A549 (cell line): ENCODE measurements at regions not wholly inside any gene's neighbourhood (a gene's known extent, or its start where the extent isn't known, plus 50 kb on each side); places are given as distances from the start of the nearest gene placed in this dataset.

Source experiments
- ATAC-seq, 2 experiments: fragments of 200-7000 bp in 1 of 2; fragments of >200 bp in 1 of 2; cut with Nextera tagmentation in 1 of 2; cut with Tn5 transposase in 1 of 2; 3 replicates each; pipeline versions ENCODE4 v1.8.0 to v1.9.1; 2018 to 2020; ENCODE audit warnings: mild to moderate bottlenecking in 1 of 2, moderate library complexity in 1 of 2
- CTCF ChIA-PET: fragments of 300-600 bp; sonication (Branson Sonifier 250); formaldehyde crosslinking; extraction: SDS; loops from one replicate; lab custom pipeline; 2021; ENCODE audit warnings: antibody characterized with exemption, inconsistent platforms; lab: Yijun Ruan, JAX
- POLR2A ChIA-PET: fragments of 350-600 bp; formaldehyde crosslinking; extraction: SDS; loops from one replicate; lab custom pipeline; 2021; ENCODE audit warnings: antibody characterized with exemption, inconsistent platforms; lab: Yijun Ruan, JAX
- DNase-seq, 2 experiments: peaks; one replicate each; pipeline versions ENCODE4 v3.0.0 to v3.0.0-alpha.2; 2011 to 2016; ENCODE audit warnings: low read depth in 1 of 2, low spot score in 1 of 2
- FAIRE-seq: peaks from 2 replicates; lab custom pipeline; 2011; peaks lifted over from hg19 to GRCh38; lab: Jason Lieb, UNC
- H3K27ac ChIP-seq, 2 experiments: fragments of >200 bp; sonication (Bioruptor Twin); formaldehyde crosslinking; 3 replicates each; pipeline ENCODE4 v1.5.1; 2016 to 2017
- H3K4me1 ChIP-seq: fragments of >200 bp; sonication (Bioruptor Twin); formaldehyde crosslinking; 3 replicates; pipeline ENCODE4 v1.6.1; 2016
- H3K4me2 ChIP-seq: fragments of >200 bp; sonication (Bioruptor Twin); formaldehyde crosslinking; 3 replicates; pipeline ENCODE4 v1.6.1; 2016
- H3K4me3 ChIP-seq: fragments of >200 bp; sonication (Bioruptor Twin); formaldehyde crosslinking; 3 replicates; pipeline ENCODE4 v1.5.1; 2016
- H3K9me3 ChIP-seq: fragments of >200 bp; sonication (Bioruptor Twin); formaldehyde crosslinking; 3 replicates; pipeline ENCODE4 v1.6.1; 2016
- BHLHE40 ChIP-seq: IDR thresholded peaks from 2 replicates; pipeline ENCODE4 v1.6.1; 2012; ENCODE audit warnings: low read depth, low read length, inconsistent platforms
- CBX2 ChIP-seq: fragments of 200-600 bp; sonication (generic); IDR thresholded peaks from 2 replicates; pipeline ENCODE4 v1.6.1; 2016; ENCODE audit warnings: low read depth, mild to moderate bottlenecking, borderline replicate concordance
- CBX8 ChIP-seq: fragments of 200-600 bp; sonication (generic); IDR thresholded peaks from 2 replicates; pipeline ENCODE4 v1.6.1; 2016
- CHD4 ChIP-seq: fragments of 200-600 bp; sonication (generic); IDR thresholded peaks from 2 replicates; pipeline ENCODE4 v1.6.1; 2016; ENCODE audit warnings: antibody characterized with exemption, mild to moderate bottlenecking, borderline replicate concordance
- ESRRA ChIP-seq: fragments of 150-350 bp; IDR thresholded peaks from 2 replicates; pipeline ENCODE4 v1.6.1; 2014; ENCODE audit warnings: mild to moderate bottlenecking, low read length, borderline replicate concordance
- FOSB ChIP-seq: fragments of 250-450 bp; sonication (Bioruptor Pico); IDR thresholded peaks from 2 replicates; pipeline ENCODE4 v1.5.0; 2020; ENCODE audit warnings: mild to moderate bottlenecking, moderate library complexity
- HDAC2 ChIP-seq: fragments of 200-600 bp; sonication (generic); IDR thresholded peaks from 2 replicates; pipeline ENCODE4 v1.6.1; 2016
- HEYL ChIP-seq: fragments of 250-450 bp; sonication (Bioruptor Pico); IDR thresholded peaks from 2 replicates; pipeline ENCODE4 v1.8.0; 2021; ENCODE audit warnings: mild to moderate bottlenecking, moderate library complexity
- HOXA7 ChIP-seq: fragments of 250-450 bp; sonication (Bioruptor Pico); IDR thresholded peaks from 2 replicates; pipeline ENCODE4 v1.5.0; 2020; ENCODE audit warnings: mild to moderate bottlenecking, moderate library complexity
- HOXB5 ChIP-seq: fragments of 250-450 bp; sonication (Bioruptor Pico); IDR thresholded peaks from 2 replicates; pipeline ENCODE4 v1.5.0; 2020; ENCODE audit warnings: mild to moderate bottlenecking, moderate library complexity
- JUN ChIP-seq, 2 experiments: fragments of >200 bp; sonication (Bioruptor Twin); formaldehyde crosslinking; IDR thresholded peaks; 2 replicates in 1 of 2; 3 replicates in 1 of 2; pipeline ENCODE4 v1.6.1; 2016 to 2017
- JUNB ChIP-seq: fragments of >200 bp; sonication (Bioruptor Twin); formaldehyde crosslinking; IDR thresholded peaks from 2 replicates; pipeline ENCODE4 v1.6.1; 2016
- KDM1A ChIP-seq: fragments of 200-600 bp; sonication (generic); IDR thresholded peaks from 2 replicates; pipeline ENCODE4 v1.6.1; 2016; ENCODE audit warnings: low read depth, mild to moderate bottlenecking
- MAZ ChIP-seq: fragments of 150-350 bp; IDR thresholded peaks from 2 replicates; pipeline ENCODE4 v1.6.1; 2014; ENCODE audit warnings: antibody characterized with exemption, low read depth, low read length, borderline replicate concordance
- MYC ChIP-seq: IDR thresholded peaks from 2 replicates; pipeline ENCODE4 v1.6.1; 2012; ENCODE audit warnings: mild to moderate bottlenecking, inconsistent platforms, low read length, improper control_type of control experiment, borderline replicate concordance
- NFE2L2 ChIP-seq: fragments of 150-350 bp; conservative IDR thresholded peaks from 2 replicates; pipeline ENCODE4 v1.6.1; 2014; ENCODE audit warnings: low read length
- NPAS2 ChIP-seq: fragments of 250-450 bp; sonication (Bioruptor Pico); IDR thresholded peaks from 2 replicates; pipeline ENCODE4 v1.8.0; 2022; ENCODE audit warnings: mild to moderate bottlenecking, moderate library complexity, borderline replicate concordance
- NR3C1 ChIP-seq: fragments of >200 bp; sonication (Bioruptor Twin); formaldehyde crosslinking; IDR thresholded peaks from 3 replicates; pipeline ENCODE4 v1.6.1; 2017
- PBX3 ChIP-seq: IDR thresholded peaks from 2 replicates; pipeline ENCODE4 v1.6.1; 2012
- RARB ChIP-seq: fragments of 250-450 bp; sonication (Bioruptor Pico); IDR thresholded peaks from 2 replicates; pipeline ENCODE4 v1.8.0; 2021; ENCODE audit warnings: mild to moderate bottlenecking, moderate library complexity
- RNF2 ChIP-seq: fragments of 200-600 bp; sonication (generic); IDR thresholded peaks from 2 replicates; pipeline ENCODE4 v1.6.1; 2016; ENCODE audit warnings: low read depth, mild to moderate bottlenecking, antibody characterized with exemption, moderate library complexity, borderline replicate concordance
- SREBF2 ChIP-seq: fragments of 450-650 bp; IDR thresholded peaks from 2 replicates; pipeline ENCODE4 v1.6.1; 2014; ENCODE audit warnings: mild to moderate bottlenecking, moderate library complexity
- ZFP36 ChIP-seq: fragments of 450-650 bp; IDR thresholded peaks from 2 replicates; pipeline ENCODE4 v1.6.1; 2014; ENCODE audit warnings: borderline replicate concordance; ENCODE audit not compliant: partially characterized antibody
- ZSCAN20 ChIP-seq: fragments of 250-450 bp; sonication (Bioruptor Pico); IDR thresholded peaks from 2 replicates; pipeline ENCODE4 v1.8.0; 2022; ENCODE audit warnings: mild to moderate bottlenecking, moderate library complexity
- WGBS: methylation state at CpG from one replicate; pipeline ENCODE4 v1.1.6; 2017; ENCODE audit errors: missing lambda C conversion rate; 5-methylcytosine and 5-hydroxymethylcytosine counted together

DNA sequence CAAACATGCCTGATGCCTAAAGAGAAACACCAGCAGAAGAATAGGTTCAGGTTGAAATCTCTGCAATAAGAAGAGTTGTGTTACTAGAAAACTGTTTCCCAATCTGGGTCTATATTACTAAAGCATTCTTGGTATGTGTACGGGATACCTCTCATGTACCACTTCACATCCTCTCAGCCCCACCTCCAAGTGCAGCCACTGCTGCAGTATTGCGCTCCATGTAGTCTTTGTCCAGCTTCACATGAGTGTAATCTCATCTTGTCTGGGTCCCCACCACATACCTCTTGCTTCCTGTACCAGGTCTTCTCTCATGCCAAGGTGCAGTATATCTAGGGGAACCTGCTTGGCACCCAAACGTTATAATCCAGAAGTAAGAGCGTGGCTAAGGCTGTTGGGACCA is 187.5 kb upstream of the EEA1 start:
- Histone ChIP-seq H3K4me3 (no peak overlapping the region), H3K4me1 (no peaks in the 10 kb centered on the region), H3K4me2 (no peak overlapping the region)
- no peak for DNase-seq
- FAIRE-seq, result no peak
- WGBS, result 52% methylated on average over 4 of the region's 4 CpGs
- ATAC-seq, result no peak; a peak in 1 of 6 replicates
- CTCF ChIA-PET, result interaction anchor here (0.6 to 1.4 kb wide), 3 partner anchors 11 to 36 kb away, joined by 3 to 4 read pairs (median 3); no protein-coding TSS in a partner anchor
- TF ChIP-seq PBX3, result no peak
- TF ChIP-seq, all 56 proteins: peak for 0
- Histone ChIP-seq H3K27ac (no peak overlapping the region), H3K9me3 (no peaks in the 10 kb centered on the region)
- POLR2A ChIA-PET, result no interaction called here

DNA sequence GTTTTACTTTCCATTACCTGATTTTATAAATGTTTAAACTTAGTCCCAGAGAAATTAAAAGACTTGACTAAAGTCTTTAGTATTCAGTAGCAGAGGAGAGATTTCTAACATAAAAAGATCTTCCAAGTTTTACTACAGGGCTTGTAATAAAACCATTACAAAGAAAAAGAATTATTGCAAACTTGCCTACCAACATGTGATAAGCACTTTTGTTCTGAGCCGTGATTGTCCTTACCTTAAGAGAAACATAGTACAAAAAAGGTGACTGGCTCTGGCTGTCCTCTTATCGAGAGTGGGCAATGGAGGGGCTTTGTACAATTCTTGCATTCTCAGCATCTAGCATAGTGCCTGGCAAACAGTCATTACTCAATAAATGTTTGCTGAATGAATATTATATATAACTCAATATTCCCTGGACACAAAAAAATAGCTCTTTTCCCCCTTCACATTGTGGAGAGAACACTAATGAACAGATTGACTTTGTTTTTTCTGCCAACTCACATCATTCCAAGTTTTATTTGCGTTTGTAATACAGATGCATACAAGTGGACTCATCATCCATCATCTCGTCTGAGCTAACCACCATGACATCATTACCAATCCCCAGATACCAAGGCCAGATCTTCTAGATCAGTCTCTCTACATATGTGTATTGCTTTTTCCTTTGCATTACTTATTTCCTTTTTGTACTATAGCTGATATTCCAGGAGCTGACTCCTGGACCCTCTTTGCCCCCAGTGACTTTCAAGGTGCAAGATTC is 192.8 kb upstream of the EEA1 start:
- Histone ChIP-seq H3K27ac (peak overlapping the region; percentile 51 to 56), H3K4me1 (peaks cover 14% of the 10 kb centered on the region; the same call in 2 of the 3 replicates), H3K4me2 (peak overlapping the region; percentile 42), H3K9me3 (no peaks in the 10 kb centered on the region), H3K4me3 (no peak overlapping the region)
- DNase-seq, result peak in 1 of 2 experiments; percentile 26
- FAIRE-seq, result no peak
- 33% methylated on average over 4 of the region's 4 CpGs for WGBS
- ATAC-seq, result peak; percentile 47 to 69; a peak in 2 of 6 replicates
- ChIA-PET CTCF (interaction anchor here (0.6 to 0.8 kb wide), 3 partner anchors 13 to 24 kb away, joined by 3 to 5 read pairs (median 4); no protein-coding TSS in a partner anchor), POLR2A (no interaction called here)
- TF ChIP-seq HOXB5 (no peak), MAZ (no peak), ZSCAN20 (no peak), RARB (CRISPR knock-in tag) (no peak), CBX8 (no peak), MYC (no peak), ESRRA (no peak), NFE2L2 (no peak), FOSB (CRISPR knock-in tag) (no peak), SREBF2 (no peak), JUN (IDR thresholded peaks at IDR 0.05) (no peak), CHD4 (no peak)

DNA sequence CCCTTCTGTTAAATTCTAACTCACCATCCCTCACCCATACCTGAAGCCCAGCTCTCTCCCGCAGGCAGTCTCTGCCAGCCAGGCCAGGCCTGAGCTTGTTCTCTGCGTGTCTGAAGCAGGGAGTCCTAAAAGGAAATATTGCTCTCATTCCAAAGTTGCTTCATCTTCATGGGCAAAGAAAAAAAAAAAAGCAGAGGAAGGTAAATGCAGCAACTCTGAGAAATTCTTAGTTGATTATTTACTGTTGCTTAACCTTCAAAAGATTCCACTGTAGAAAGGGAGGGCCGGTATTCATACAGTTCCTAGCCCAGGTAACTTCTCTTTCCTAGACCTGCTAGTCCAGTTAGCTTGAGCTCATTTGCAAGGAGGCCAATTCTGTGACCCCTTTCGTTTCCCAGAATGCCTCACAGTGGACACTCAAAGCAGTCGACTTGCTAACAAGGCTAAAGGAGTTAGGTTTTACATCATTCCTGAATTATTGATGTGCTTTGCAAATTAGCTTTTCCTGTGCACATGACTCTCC is 193.5 kb upstream of the EEA1 start:
- 40% methylated on average over 5 of the region's 5 CpGs for WGBS
- FAIRE-seq (no peak), ATAC-seq (peak; percentile 21 to 31; a peak in 1 of 6 replicates), DNase-seq (no peak)
- H3K27ac ChIP-seq, result peak overlapping the region; percentile 51 to 56
- no peak overlapping the region for H3K4me3 ChIP-seq
- peak overlapping the region; percentile 42 for H3K4me2 ChIP-seq
- TF ChIP-seq NPAS2 (CRISPR knock-in tag) (no peak), BHLHE40 (no peak), ZFP36 (no peak), NR3C1 (no peak), HOXB5 (no peak), JUNB (no peak), RNF2 (no peak), HEYL (CRISPR knock-in tag) (no peak), KDM1A (no peak), HDAC2 (no peak), ZSCAN20 (no peak), HOXA7 (CRISPR knock-in tag) (no peak), CBX2 (no peak), CBX8 (no peak)
- TF ChIP-seq, all 56 proteins: peak for 0
- ChIA-PET CTCF (interaction anchor here (0.6 to 0.8 kb wide), 5 partner anchors 12 to 55 kb away, joined by 3 to 5 read pairs (median 3); no protein-coding TSS in a partner anchor), POLR2A (no interaction called here)
- peaks cover 18% of the 10 kb centered on the region; the same call in 2 of the 3 replicates for H3K4me1 ChIP-seq
- H3K9me3 ChIP-seq, result no peaks in the 10 kb centered on the region
